HG02759 (cell line): ENCODE measurements at regions not wholly inside any gene's neighbourhood (a gene's known extent, or its start where the extent isn't known, plus 50 kb on each side); places are given as distances from the start of the nearest gene placed in this dataset.

Experiments
- ATAC-seq: cut with Tn5 transposase; IDR thresholded peaks from one replicate; pipeline ENCODE4 v1.9.1; 2021; ENCODE audit warnings: mild to moderate bottlenecking, moderate library complexity; ENCODE audit not compliant: unreplicated experiment

DNA sequence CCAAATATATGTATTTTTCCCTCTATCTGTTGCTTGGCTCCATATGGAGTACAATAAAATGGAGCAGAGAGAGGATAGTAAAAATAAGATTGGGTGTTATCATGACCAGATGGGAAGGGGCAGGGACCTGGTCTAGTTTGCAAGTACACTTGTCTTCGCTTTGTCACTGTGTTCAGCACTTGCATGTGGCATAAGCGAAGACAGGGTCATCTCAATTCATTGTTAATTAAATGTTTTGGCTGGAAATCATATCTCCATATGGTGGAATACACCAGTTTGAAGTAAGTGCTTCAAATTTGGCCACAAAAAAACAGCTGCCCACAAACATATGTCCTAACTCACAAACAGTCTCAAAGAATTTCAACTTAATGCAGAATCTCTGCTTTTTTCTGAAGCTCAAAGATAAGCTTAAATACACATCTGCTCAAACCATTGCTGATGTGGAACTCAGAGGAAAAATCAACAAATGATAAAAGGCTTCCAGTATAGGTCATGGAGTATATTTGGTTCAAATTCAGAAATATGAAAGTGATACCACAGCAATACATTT, 865.4 kb downstream of the TLE4 start:
- ATAC-seq = no peak

- no peak for ATAC-seq
These were observed 863.8 kb downstream of the TLE4 start for GRCh38 chr9:80435591-80435990.

GRCh38 chr9:80426992-80427391, 855.2 kb downstream of the TLE4 start:
- ATAC-seq = no peak

- ATAC-seq = no peak
These were observed 845.5 kb downstream of the TLE4 start for GRCh38 chr9:80417211-80417773.

- no peak for ATAC-seq
These were observed 838.3 kb downstream of the TLE4 start for GRCh38 chr9:80410106-80410505.

- no peak for ATAC-seq
These were observed 835.5 kb downstream of the TLE4 start for GRCh38 chr9:80407220-80407619.

- ATAC-seq = no peak
These were observed 829.5 kb downstream of the TLE4 start for GRCh38 chr9:80401243-80401642.

- no peak for ATAC-seq
These were observed 829.0 kb downstream of the TLE4 start for GRCh38 chr9:80400624-80401230.

DNA sequence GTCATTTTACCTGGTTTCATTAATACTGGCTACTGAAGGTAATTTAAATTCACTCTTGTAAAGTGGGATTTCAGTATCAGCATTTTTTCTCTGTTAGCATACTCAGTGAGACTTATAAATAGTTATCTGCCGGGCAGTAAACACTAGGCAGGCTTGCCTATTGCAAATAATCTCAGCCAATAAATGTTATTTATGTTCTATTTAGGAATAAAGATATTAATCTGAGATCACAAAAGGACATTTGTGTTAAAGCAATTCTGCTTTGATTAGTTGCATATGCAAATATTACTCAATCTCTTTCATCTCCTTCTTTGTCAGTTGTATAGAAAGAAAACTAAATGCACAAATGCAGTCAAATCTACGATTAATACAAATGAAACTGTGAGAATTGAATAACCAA, 827.8 kb downstream of the TLE4 start:
- no peak for ATAC-seq

GRCh38 chr9:80387828-80388227, 816.1 kb downstream of the TLE4 start:
- no peak for ATAC-seq

DNA sequence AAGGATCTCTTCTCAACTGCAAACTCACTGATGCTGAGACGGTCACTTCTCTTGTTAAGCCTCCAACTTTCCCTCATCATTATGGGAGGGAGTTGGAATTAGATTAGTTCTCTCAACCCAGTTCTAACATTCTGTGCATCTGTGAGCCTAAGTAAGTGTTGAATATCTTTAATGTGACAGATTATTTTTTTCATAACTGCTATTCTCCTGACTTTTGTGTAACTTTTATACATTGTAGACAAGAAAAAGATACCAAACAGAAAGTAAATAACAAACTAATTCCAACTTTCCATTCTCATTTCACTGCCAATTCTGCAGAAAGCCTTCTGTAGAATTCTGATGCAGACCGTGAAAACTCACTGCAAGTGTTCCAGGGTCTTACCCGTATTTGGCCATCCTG, 813.5 kb downstream of the TLE4 start:
- ATAC-seq = no peak

DNA sequence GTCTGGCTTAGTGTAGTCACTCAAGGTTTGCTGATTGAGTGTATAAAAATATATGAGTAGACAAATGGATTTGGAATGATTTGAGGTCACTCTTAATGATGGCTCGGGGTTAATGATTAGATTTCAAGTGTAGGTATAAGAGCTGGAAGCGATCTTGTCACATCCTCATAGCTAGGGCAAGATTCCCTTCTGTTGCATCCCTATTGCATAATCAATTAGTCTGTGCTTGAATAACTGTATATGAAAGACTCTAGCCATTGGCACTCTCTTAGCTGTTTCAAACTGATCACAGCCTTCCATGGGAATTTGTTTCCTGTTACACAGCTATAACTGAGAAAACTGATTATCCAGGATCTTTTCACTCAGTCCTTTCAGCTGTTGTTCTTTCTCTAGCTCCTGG, 811.6 kb downstream of the TLE4 start:
- ATAC-seq = no peak

GRCh38 chr9:80382211-80382891, 810.6 kb downstream of the TLE4 start:
- no peak for ATAC-seq

DNA sequence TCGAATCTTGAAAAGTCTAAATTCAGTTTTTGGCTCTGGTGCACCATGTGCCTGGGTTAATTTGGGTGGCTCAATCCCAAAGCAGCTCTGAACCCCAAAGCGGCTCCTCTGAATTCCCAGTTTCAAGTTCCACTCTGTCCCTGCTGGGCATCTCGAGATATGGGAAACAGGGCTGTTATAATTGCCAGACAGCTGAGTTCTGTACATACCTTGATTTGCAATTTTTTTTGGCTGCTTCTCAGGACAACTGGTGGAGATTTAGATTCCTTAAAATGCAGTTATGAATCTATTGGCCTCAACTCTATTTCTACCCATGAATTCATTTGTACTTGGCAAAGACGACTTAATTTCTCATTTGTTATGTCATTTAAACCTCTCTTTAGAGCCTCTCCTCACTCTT, 808.5 kb downstream of the TLE4 start:
- no peak for ATAC-seq

DNA sequence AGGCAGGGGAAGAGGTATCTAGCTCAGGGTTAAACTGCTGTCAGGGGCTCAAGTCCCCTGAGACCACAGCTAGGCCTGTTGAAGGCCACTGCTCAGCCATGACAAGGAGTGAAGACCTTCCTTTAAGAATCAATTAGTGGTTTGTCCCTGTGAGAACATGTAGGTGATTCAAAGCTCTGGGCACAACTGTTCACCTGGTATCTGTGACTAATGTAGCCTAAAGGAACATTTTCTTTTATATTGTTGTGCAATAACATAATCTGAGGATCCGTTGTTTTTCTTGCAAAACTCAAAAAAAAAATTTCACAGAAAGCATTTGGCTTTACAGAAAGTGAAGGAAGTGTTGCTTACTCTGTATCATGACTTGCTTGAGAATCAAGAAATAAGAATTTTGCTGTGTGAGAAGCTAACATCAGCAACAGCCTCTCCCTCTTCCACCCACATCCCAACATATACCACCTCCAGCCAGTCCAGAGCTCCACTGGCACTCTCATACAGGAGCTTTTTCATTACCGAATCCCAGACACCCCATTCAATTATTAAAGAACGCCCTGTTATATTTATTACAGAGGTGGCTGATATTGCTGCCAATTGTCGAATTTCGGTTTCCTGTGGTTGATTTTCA, 807.0 kb downstream of the TLE4 start:
- no peak for ATAC-seq

DNA sequence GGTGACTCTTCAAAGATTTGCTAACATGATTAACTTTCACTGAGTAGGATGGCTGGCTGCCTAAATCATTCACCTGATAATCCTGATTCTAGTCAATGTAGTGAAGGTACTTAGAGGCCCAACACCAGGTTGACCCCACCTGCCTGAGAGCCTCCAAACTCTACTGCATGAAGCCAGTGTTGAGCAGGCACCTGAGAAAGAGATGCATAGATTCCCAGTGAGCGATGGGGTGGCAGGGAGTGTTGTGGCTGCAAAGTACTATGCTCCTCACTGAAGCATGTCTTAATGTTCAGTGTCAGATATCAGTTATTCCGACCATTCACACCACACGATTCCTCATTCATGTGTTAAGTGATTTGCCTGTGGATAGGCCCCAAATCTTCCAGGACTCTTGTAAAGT, 804.4 kb downstream of the TLE4 start:
- no peak for ATAC-seq

DNA sequence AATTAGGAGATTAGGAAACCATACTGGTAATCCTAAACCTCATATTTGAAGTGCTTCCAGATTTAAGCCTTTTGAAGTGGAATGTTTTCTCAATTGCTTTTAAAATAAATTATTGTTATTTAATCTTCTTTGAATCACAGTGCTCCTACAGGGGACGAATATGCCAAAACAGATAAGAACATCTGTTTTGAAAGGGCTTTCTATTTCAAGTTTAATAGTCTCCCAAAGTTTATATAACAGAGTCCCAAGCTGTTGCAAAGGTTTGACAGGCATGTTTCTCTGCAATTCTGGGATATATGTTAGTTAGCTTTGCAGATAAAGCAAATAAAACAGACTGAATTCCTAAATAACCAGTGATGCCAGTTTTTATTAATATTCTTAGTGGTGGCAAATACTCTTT, 803.7 kb downstream of the TLE4 start:
- no peak for ATAC-seq

DNA sequence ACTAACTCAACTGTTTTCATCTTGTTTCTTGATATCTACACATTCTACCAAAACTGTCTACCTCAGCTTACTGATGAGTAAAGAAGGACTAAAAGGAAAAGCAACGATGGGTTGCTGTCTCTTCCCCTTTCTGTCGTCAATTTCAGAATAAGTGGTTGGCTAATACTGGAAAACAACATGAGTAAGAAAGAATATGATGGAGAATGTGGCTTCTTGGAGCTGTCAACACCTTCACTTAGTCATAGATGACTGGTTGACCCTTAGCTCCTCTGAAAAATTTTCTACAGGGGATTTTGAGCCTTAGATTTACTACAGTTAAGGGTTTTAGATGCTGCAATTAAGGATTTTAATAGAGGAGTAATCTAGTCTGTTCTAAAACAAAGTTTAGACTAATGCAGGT, 797.9 kb downstream of the TLE4 start:
- no peak for ATAC-seq

DNA sequence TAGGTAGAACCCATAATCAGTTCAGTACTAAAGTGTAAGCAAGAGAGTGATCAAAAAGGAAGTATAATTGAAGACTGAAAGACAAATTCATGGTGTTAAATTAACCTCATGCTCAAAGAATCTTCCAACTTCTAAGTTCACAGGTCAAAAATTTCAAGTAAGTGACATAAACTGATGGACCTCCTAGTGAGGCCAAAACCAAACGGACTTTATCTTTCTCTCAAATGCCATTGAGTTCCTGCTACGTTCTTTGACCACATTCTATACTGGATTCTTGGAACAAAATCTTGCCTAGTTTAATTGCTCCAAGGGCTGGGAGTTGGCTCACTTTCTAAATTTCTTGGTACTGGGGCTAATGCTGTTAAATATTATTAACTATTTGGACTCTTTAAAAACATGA, 794.9 kb downstream of the TLE4 start:
- ATAC-seq = no peak

GRCh38 chr9:80359941-80360881, 788.4 kb downstream of the TLE4 start:
- no peak for ATAC-seq

DNA sequence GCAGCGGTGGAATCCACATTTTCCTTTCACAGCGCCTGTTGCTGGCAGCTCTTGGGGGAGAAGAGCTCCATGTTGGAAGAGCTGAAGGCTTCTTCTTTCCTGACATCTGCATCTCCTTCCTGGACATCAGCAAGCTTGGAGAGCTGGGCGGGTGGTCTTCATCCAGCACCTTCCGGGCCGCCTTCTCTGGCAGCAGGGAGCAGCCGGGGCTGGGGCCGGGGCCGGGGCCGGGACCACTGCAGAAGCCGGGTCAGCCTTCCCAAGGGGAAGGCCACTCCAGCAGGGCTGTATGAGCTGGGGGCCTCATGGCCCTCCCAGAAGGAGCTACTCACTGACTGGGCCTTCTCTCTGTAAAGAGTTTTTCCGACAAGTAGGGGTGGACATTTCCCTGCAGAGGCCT, 787.5 kb downstream of the TLE4 start:
- ATAC-seq = no peak
